ENCODE measurements at regions not wholly inside any gene's neighbourhood (a gene's known extent, or its start where the extent isn't known, plus 50 kb on each side); places are given as distances from the start of the nearest gene placed in this dataset.

DNA sequence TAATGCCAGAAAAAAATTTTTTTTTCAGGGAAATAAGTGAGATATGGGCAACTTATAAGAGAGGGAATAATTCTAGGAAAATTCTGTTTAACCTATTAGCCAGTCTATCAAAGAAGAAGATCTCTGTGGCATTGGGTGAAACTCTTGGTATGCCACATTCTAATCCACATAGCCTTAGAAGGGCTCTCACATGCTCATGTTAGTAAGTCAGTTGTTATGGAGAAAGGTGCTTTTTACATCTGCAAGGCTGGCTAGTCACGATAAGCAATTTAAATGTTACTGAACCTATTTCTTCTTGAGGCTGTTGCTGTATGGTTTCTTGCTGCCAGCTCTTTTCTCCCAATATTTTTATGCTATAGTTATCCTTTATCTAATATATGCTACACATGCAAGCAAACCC lies 89.9 kb upstream of the MAGI1 start:
- DNase-seq, result no peak

DNA sequence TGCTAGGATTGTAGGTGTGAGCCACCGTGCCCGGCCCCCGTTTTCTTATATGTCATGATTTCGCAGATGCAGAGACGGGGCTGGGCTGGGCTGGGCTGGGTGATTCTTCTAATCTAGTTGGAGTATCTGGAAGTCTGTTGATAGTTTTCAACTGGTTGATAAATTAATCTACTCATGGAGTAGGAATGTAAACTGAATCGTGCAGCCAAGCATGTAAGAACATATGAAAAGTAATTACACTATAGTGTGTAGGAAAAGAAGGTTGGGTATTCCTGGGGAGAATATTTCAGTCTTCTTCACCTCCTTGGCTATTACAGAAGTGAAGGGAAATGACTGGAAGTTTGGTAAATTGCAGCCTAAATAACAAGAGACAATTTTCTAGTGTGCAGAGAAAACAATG lies 82.6 kb upstream of the MAGI1 start:
- DNase-seq, result no peak

DNA sequence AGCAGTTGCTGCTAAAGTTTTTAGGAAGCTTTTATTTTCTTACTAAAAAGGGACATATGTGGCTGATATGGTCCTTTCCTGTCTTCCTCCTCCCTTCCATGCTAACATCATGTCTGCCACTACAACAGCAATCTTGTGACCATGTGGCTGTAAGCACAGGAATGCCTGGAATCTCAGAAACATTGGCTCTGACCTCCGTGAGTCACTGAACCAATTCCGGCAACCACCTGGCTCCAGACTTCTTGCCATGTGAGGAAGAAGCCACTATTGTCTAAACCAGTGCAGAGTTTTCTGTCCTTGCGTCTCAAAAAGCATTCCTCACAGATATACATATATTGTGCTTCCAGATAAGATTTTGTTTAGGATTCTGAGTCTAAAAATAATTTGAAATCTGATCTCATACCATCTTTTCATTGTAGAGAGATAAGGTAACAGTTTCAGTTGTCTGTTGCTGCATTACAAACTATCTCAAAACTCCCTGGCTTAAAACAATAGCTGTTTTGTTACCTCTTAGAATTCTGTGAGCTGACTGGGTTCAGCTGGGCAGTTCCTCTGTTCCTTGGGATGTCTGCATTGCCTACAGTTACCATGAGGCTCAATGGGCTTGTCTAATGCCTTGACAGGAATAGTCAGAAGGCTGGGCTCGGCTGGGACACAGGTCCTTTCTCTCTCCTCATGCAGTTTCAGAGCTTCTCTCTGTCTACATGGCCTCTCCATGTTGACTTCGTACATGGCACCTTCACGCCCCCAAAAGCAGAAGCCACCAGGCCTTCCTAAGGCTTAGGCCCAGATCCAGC lies 77.3 kb upstream of the MAGI1 start:
- no peak for DNase-seq

DNA sequence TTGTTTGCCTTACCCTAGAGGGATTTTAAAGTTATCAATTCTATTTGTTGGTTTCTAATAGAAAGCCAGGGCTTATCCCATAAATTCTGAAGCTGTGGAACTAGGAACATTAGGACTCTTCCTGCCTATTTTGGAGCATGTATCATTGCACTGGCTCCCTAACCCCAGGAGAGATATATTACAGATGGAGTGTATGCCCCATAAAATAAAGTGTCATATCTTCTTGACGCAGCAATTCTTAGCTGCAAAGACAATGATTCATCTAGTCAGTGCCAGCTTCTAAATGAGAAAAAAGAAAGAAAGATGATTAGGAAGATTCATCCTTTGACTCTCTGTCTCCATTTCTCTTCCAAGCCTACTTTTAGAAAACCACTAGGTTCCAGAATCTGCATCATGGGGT lies 74.8 kb upstream of the MAGI1 start:
- DNase-seq, result no peak

DNA sequence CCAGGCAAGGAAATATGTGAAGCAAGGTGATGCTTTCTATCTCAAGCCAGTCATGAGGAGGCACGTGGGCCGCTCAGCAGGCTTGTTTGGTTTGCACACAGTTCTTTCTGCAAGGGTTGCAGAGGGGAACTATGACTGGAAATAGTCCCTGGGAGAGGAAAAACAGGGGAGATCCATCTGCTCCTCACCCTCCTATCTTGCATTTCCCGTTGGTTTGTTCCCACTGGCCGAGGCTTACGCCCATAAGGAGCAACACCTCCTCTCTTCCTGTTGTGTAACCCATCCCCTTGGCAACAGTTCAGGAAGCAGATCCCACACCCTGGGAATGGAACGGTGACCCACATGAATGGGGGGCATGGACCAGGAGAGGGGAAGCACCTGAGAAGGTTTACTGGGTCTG lies 72.1 kb upstream of the MAGI1 start:
- DNase-seq, result no peak

DNA sequence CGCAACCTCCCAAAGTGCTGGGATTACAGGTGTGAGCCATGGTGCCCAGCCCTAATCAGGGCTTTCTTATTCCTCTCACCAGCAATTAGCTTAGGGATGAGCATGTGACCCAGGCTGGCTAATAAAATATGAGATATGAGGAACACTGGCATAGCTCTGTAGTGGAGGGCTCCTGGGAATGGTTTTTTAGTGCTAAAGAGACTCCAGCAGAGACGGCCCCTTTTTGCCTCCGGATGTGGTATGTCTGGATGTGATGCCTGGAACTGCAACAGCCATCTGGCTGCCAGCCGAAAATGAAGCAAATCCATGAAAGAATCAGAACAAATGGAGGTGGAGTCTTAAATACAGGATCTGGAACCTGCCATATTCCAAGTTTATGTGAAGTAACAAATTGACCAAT lies 69.1 kb upstream of the MAGI1 start:
- no peak for DNase-seq

DNA sequence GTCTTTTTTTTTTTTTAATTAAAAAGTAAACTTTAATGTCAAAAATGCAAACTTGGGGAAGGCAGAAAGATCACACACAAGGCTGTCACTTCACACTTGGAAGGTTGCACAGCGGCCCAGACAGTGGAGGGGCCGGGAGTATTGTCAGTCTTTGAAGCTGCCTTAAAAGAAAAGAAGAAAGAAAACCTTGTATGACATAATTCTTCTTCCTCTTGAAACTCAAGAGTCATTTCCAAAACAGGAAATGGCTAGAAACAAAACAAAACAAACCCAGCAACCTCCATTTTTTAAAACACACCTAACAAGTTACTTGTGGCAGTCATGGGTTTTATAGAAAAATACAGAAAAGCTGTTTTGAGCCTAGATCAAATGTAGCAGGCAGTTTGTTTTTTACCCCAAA lies 68.1 kb upstream of the MAGI1 start:
- no peak for DNase-seq

DNA sequence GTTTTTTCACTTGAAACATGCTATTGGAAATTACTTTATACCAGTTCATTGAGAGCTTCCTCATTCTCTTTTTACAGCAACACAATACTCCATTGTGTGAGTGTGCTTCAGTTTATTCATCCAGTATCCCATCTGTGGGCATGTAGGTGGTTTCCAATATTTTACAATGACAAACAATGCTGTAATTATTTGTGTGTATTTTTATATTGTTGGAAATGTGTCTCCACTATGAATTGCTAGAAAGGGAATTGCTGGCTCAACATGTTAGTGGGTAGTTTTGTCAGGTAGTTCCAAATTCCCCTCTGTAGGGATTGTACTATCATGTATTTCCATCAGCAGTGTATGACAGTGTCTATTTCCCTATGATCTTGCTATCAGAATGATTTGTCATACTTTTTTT lies 65.8 kb upstream of the MAGI1 start:
- no peak for DNase-seq

DNA sequence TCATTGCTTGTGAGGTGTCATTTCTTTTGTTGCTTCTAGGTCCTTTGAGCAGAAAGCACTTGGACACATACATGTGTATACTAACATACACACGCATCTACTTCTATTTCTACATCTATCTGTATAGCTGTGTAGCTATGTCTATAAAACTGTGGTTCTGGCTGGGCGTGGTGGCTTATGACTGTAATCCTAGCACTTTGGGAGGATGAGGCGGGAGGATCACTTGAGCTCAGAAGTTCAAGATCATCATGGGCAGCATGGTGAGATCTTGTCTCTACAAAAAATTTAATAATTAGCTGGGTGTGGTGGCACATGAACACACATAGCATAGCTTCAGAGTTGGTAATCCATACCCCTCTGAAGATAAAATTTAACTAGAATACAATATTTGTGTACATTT lies 65.0 kb upstream of the MAGI1 start:
- DNase-seq, result no peak

DNA sequence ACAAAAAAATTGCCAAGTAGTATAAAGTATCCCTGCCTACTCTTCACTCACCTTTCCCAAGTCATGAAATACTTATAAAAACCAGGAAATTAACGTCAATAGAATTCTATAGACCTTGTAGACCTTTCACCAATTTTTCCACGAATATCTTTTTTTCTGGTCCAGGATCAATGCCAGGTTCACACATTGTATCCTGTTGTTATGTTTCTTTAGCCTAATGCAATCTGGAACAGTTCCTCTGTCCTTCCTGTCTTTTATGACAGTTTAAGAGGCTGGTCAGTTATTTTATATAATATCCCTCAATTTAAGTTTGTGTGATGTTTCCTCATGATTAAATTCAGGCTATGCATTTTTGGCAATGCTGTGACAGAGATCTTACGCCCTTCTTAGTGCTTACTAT lies 63.2 kb upstream of the MAGI1 start:
- no peak for DNase-seq

DNA sequence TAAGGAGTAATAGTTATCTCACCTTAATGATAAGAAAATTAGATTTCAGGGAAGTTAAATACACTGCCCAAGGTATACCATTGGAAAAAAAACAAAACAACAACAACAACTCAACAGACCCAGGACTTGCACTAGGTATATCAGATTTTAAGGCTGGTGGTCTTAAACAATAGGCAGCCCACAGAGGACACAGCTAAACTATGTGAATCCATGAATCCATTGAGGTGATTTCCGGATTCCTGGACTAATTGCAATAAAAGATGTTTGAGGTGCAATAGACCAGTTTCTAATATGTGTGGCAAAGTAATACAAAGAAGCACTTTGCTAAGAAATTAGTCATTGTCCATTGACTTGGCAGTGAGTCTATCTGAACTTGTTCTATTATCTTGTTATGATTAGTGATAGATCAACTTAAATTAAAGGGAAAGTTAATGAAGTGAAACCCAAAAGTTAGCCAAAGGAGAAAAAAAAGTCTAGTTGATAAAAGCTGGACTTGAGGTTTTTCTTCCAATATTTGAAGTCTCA lies 60.9 kb upstream of the MAGI1 start:
- DNase-seq, result no peak

DNA sequence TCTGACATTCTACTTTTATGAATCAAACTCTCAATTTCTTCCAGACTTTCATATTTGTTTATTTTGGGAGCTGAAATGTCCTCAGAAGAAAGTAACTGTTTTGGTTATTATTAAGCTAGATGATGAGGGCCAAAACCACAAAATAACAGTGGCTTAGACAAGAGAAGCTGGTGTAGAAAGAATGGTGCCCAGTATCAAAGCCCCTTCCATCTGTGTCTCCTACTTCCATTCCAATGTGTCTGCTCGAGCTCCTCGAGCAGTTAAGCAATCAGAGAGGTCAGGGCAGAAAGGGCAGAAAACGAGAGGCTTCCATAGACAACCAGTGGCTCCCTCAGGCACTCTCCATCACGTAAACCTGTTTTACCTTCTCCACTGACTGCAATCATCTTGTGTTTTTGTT lies 59.7 kb upstream of the MAGI1 start:
- DNase-seq, result no peak

DNA sequence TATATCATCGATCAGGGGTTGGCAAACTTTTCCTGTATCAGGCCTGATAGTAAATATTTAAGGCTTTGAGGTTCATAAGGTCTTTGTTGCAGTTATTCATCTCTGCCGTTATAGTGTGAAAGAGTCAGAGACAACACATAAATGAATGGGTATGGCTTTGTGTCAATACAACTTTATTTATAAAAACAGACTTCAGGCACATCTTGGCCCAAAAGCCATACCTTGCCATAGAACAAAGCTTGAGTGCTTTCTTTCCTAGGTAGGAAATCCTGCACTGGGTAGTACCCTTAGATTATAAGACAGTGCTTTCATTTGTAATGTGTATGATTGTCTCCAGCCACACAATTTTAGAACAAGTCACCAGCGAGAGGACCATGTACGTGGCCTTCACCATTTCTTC lies 58.9 kb upstream of the MAGI1 start:
- DNase-seq, result no peak

DNA sequence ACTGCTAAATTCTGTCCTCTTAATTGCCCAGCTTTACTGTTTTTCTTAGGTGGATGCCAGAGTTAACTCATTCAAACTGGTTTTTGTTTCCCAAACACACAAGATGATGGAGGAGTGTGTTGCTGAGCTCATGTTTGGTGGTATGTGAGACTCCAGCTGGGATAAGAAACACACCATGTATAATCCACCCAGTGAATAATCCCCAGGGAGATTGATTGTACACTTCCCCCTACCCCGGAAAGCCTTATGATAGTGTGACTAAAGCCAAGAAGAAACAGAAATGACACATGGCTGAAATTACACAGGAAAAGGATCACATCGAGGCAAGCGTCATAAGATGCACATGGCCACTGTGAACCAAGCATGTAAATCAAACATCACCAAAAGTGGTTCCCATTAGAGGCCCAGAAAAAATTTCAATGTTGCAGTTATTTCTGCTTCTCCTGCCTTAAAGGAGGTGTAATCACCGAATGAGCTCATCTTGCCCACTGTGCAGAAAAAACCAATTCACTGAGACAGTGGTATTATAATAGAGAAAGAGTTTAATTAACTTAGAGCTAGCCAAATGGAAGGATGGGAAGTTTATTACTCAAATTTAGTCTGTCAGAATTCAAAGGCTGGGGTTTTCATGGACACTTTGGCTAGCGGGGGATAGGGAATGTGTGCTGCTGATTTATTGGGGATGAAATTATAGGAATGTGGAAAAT lies 56.7 kb upstream of the MAGI1 start:
- DNase-seq, result no peak

DNA sequence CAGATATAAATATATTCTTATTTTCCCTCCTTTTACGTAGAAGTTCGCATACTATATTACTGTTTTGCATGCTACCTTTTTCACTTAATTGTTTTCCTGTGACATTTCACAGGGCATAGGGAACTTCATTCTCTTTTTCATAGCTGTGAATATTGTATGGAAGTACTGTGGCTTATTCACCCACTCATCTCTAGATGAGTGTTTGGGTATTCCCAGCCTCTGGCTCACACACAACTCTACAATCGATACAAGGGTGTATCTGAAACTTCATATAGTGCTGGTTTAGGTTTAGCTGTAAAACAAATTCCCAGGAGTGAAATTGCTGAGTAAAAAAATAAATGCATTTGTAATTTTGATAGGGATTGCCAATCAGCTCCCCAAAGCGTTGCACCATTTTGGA lies 55.3 kb upstream of the MAGI1 start:
- no peak for DNase-seq

DNA sequence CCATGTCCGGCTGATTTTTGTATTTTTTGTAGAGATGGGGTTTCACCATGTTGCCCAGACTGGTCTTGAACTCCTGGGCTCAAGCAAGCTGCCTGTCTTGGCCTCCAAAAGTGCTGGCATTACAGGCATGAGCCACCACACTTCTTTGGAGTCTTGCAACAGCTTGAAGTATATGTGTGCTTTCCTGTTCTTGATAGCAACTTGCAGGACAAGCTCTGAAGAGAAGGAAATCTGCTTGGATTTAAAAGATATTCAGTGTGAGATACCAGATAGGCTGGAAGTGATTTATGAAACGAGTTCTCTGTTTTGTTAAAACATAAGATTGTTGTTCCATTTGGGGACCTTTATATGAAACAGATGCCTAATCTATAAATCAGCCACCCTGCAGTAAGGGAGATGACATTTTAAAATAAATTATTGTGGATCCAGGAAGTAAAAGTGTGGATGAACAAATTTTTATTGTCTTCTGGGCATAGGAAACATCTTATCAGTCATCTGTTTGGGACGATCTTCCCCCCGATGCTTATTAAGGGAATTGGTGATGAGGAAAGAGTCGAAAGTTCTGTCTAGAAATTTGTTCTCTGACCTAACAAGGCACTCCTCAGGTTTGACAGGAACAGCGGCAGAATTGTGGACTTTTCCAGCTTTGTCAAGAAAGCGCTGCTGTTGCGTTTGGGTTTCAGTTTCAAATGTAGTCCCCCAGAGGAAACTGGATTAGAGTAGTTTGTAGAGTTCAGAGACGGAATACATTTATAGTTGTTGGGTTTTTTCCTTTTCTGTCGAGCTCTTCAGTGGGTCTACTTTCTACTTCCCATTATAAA lies 53.7 kb upstream of the MAGI1 start:
- no peak for DNase-seq

All from NK-92 treated with Interleukin-12 subunit alpha and Interleukin-12 subunit beta, amount 100 ng/mL, for 24 hours (cell line).